HCT116 (cell line): ENCODE measurements at regions not wholly inside any gene's neighbourhood (a gene's known extent, or its start where the extent isn't known, plus 50 kb on each side); places are given as distances from the start of the nearest gene placed in this dataset.

Source experiments
- ATAC-seq: fragments of 200-7000 bp; cut with Tn5 transposase; 2 replicates; pipeline ENCODE4 v1.9.1; 2020; ENCODE audit warnings: mild to moderate bottlenecking, moderate library complexity
- BruUV-seq: library from RNA; stranded (reverse); fragments of 400-500 nt; replicated peaks from 2 replicates; lab custom pipeline; 2021; lab: Mats Ljungman, UMichigan
- CTCF ChIA-PET: fragments of 300-600 bp; sonication (Branson Sonifier 250); formaldehyde crosslinking; loops from one replicate; lab custom pipeline; 2021; ENCODE audit warnings: antibody characterized with exemption; lab: Charles Lee
- POLR2A ChIA-PET: fragments of 300-600, 350-600 bp; sonication (Branson Sonifier 250); formaldehyde crosslinking; loops from one replicate; lab custom pipeline; 2021; ENCODE audit warnings: antibody characterized with exemption; lab: Charles Lee
- RAD21 ChIA-PET, 2 experiments: fragments of 300-600 bp; sonication (Branson Sonifier 250); formaldehyde crosslinking; loops; one replicate each; lab custom pipeline; 2023; ENCODE audit warnings: low total read pairs in 2 of 2; ENCODE audit not compliant: uncharacterized antibody in 2 of 2, unreplicated experiment in 2 of 2, low non-redundant PET in 1 of 2; lab: Charles Lee
- DNase-seq: peaks from one replicate; pipeline ENCODE4 v3.0.0-alpha.2; 2010; ENCODE audit warnings: low read depth, low spot score
- H2AFZ ChIP-seq: fragments of 200-600 bp; shearing (Covaris generic), sonication (generic); 2 replicates; pipeline ENCODE4 v1.6.1; 2017; ENCODE audit warnings: low read depth, mixed run types, mixed read lengths, antibody characterized with exemption, low read length; ENCODE audit not compliant: poor library complexity, severe bottlenecking
- H3K27ac ChIP-seq: 2 replicates; pipeline ENCODE4 v1.5.1; 2012; ENCODE audit warnings: low read depth, low read length
- H3K27me3 ChIP-seq: fragments of 200-600 bp; sonication (generic); 2 replicates; pipeline ENCODE4 v1.6.1; 2016; ENCODE audit warnings: mixed run types, low read length, mixed read lengths; ENCODE audit not compliant: insufficient read depth
- H3K36me3 ChIP-seq, 2 experiments: fragments of 200-500 bp in 1 of 2; fragments of 200-600 bp in 1 of 2; sonication (Bioruptor generic) in 1 of 2; sonication (generic) in 1 of 2; 2 replicates each; pipeline versions ENCODE4 v1.5.1 to v1.6.1; 2014 to 2016; ENCODE audit warnings: low read length in 2 of 2, inconsistent platforms in 1 of 2, mixed read lengths in 1 of 2, mixed run types in 1 of 2; ENCODE audit not compliant: insufficient read depth in 2 of 2, control insufficient read depth in 1 of 2
- H3K4me1 ChIP-seq, 2 experiments: fragments of 200-600 bp in 1 of 2; sonication (generic) in 1 of 2; 2 replicates each; pipeline versions ENCODE4 v1.5.1 to v1.6.1; 2012 to 2017; ENCODE audit warnings: low read length in 2 of 2, inconsistent platforms in 1 of 2, mild to moderate bottlenecking in 1 of 2, mixed read lengths in 1 of 2, mixed run types in 1 of 2, moderate library complexity in 1 of 2; ENCODE audit not compliant: insufficient read depth in 2 of 2, control insufficient read depth in 1 of 2
- H3K4me2 ChIP-seq: fragments of 200-600 bp; sonication (generic); 2 replicates; pipeline ENCODE4 v1.6.1; 2017; ENCODE audit warnings: mixed run types, low read length, mixed read lengths
- H3K4me3 ChIP-seq, 2 experiments: fragments of 200-600 bp in 1 of 2; sonication (generic) in 1 of 2; replicated peaks in 1 of 2; 2 replicates each; pipeline ENCODE4 v1.5.1; 2011 to 2016; ENCODE audit warnings: low read length in 2 of 2, control low read depth in 1 of 2, low read depth in 1 of 2, mild to moderate bottlenecking in 1 of 2, mixed read lengths in 1 of 2, mixed run types in 1 of 2
- H3K79me2 ChIP-seq: fragments of 200-600 bp; sonication (generic); 2 replicates; pipeline ENCODE4 v1.6.1; 2017; ENCODE audit warnings: mild to moderate bottlenecking, mixed run types, low read length, moderate library complexity, mixed read lengths; ENCODE audit not compliant: insufficient read depth
- H3K9ac ChIP-seq: fragments of 200-600 bp; sonication (generic); 2 replicates; pipeline ENCODE4 v1.6.1; 2016; ENCODE audit warnings: low read length, mixed read lengths
- H3K9me2 ChIP-seq: fragments of 200-600 bp; sonication (generic), shearing (Covaris generic); 2 replicates; pipeline ENCODE4 v1.6.1; 2017; ENCODE audit warnings: mixed run types, mild to moderate bottlenecking, moderate library complexity; ENCODE audit not compliant: insufficient read depth
- H3K9me3 ChIP-seq, 2 experiments: fragments of 200-500 bp in 1 of 2; fragments of 200-600 bp in 1 of 2; sonication (Bioruptor generic) in 1 of 2; sonication (generic) in 1 of 2; 2 replicates each; pipeline ENCODE4 v1.6.1; 2014 to 2017; ENCODE audit warnings: low read length in 2 of 2, mixed read lengths in 2 of 2, inconsistent platforms in 1 of 2, low read depth in 1 of 2, mild to moderate bottlenecking in 1 of 2, mixed run types in 1 of 2, moderate library complexity in 1 of 2; ENCODE audit not compliant: control insufficient read depth in 1 of 2, insufficient read depth in 1 of 2
- H4K20me1 ChIP-seq: fragments of 200-600 bp; sonication (generic), shearing (Covaris generic); 2 replicates; pipeline ENCODE4 v1.6.1; 2017; ENCODE audit warnings: mixed run types, mild to moderate bottlenecking, moderate library complexity; ENCODE audit not compliant: insufficient read depth
- ATF3 ChIP-seq: IDR thresholded peaks from 2 replicates; pipeline ENCODE4 v1.6.1; 2012
- CBX3 ChIP-seq: IDR thresholded peaks from 2 replicates; pipeline ENCODE4 v1.6.1; 2012; ENCODE audit warnings: low read depth
- CEBPB ChIP-seq: IDR thresholded peaks from 2 replicates; pipeline ENCODE4 v1.6.1; 2012; ENCODE audit warnings: low read depth
- CTCF ChIP-seq, 3 experiments: fragments of 200-600 bp in 1 of 3; sonication (generic) in 1 of 3; IDR thresholded peaks in 2 of 3; conservative IDR thresholded peaks in 1 of 3; 2 replicates each; pipeline ENCODE4 v1.5.1; 2012 to 2017; ENCODE audit warnings: low read depth in 2 of 3, low read length in 2 of 3, antibody characterized with exemption in 1 of 3, borderline replicate concordance in 1 of 3, control low read depth in 1 of 3, mild to moderate bottlenecking in 1 of 3, mixed read lengths in 1 of 3, mixed run types in 1 of 3, moderate library complexity in 1 of 3; ENCODE audit not compliant: insufficient read depth in 1 of 3
- ELF1 ChIP-seq: IDR thresholded peaks from 2 replicates; pipeline ENCODE4 v1.6.1; 2012; ENCODE audit warnings: low read depth, borderline replicate concordance
- FOSL1 ChIP-seq: IDR thresholded peaks from 2 replicates; pipeline ENCODE4 v1.6.1; 2012; ENCODE audit warnings: low read depth
- JUND ChIP-seq: IDR thresholded peaks from 2 replicates; pipeline ENCODE4 v1.6.1; 2012
- RAD21 ChIP-seq: IDR thresholded peaks from 2 replicates; pipeline ENCODE4 v1.6.1; 2012; ENCODE audit warnings: low read depth, mild to moderate bottlenecking
- SP1 ChIP-seq: IDR thresholded peaks from 2 replicates; pipeline ENCODE4 v1.6.1; 2012; ENCODE audit warnings: low read depth
- ZFX ChIP-seq: fragments of 450-650 bp; IDR thresholded peaks from 2 replicates; pipeline ENCODE4 v1.6.1; 2017
- ZNF274 ChIP-seq: fragments of 200-500 bp; sonication (Bioruptor generic); IDR thresholded peaks from 2 replicates; pipeline ENCODE4 v1.6.1; 2014; ENCODE audit warnings: mild to moderate bottlenecking, low read depth, low read length, inconsistent platforms
- intact Hi-C: fragments of 100-400 bp; cut with micrococcal nuclease; formaldehyde crosslinking; loops from 2 replicates; pipeline ENCODE4 v1.10.0; 2022

- Histone ChIP-seq H2AFZ (no peak overlapping the region), H3K4me3 (no peak overlapping the region), H3K9me2 (no peaks in the 10 kb centered on the region), H3K27ac (no peak overlapping the region), H4K20me1 (no peaks in the 10 kb centered on the region), H3K27me3 (peaks cover 53% of the 10 kb centered on the region), H3K9me3 (no peaks in the 10 kb centered on the region), H3K4me1 (no peaks in the 10 kb centered on the region), H3K79me2 (no peaks in the 10 kb centered on the region), H3K9ac (no peak overlapping the region), H3K36me3 (no peaks in the 10 kb centered on the region), H3K4me2 (no peak overlapping the region)
- no TSS peak for BruUV-seq
- intact Hi-C loops, result no loop called here
- DNase-seq (no peak), ATAC-seq (no peak)
- TF ChIP-seq CTCF (IDR thresholded peaks at IDR 0.05 in 2 of 3, conservative IDR thresholded peaks at IDR 0.05 in 1 of 3; ENCODE audit: borderline replicate concordance in 1 of 3, insufficient read depth in 1 of 3, low read depth in 2 of 3, low read length in 2 of 3), result no peak
- TF ChIP-seq CBX3, result no peak
- TF ChIP-seq SP1, result no peak
- no peak for TF ChIP-seq ZNF274
- no peak for TF ChIP-seq CEBPB
- TF ChIP-seq ELF1, result no peak
- RAD21 ChIA-PET, result no interaction called here
- CTCF ChIA-PET, result no interaction called here
- POLR2A ChIA-PET, result no interaction called here
Measured at GRCh38 chr14:61994589-61994988, 232.4 kb downstream of the SNAPC1 start.

- no peaks in the 10 kb centered on the region for H3K36me3 ChIP-seq
- no peak for TF ChIP-seq ZFX
- TF ChIP-seq FOSL1, result no peak
- TF ChIP-seq ZNF274, result no peak
- TF ChIP-seq JUND, result no peak
- no peak for TF ChIP-seq ATF3
- TF ChIP-seq RAD21, result no peak
- H3K27ac ChIP-seq, result no peak overlapping the region
- no peaks in the 10 kb centered on the region for H3K9me3 ChIP-seq
- no peak for ATAC-seq
- no peak overlapping the region for H2AFZ ChIP-seq
- CTCF ChIA-PET, result no interaction called here
- POLR2A ChIA-PET, result no interaction called here
- H3K79me2 ChIP-seq, result no peaks in the 10 kb centered on the region
- no peak overlapping the region for H3K4me3 ChIP-seq
- no peaks in the 10 kb centered on the region for H3K4me1 ChIP-seq
- peaks cover 41% of the 10 kb centered on the region; the same call in 1 of the 2 replicates for H3K27me3 ChIP-seq
- no peak for DNase-seq
- H3K4me2 ChIP-seq, result no peak overlapping the region
- H3K9me2 ChIP-seq, result no peaks in the 10 kb centered on the region
- RAD21 ChIA-PET, result no interaction called here
- no TSS peak for BruUV-seq
- H3K9ac ChIP-seq, result no peak overlapping the region
- intact Hi-C loops, result no loop called here
- no peaks in the 10 kb centered on the region for H4K20me1 ChIP-seq
Measured at GRCh38 chr14:61996753-61997152, 234.5 kb downstream of the SNAPC1 start.
